SU-DHL-6 (cell line): ENCODE measurements at regions not wholly inside any gene's neighbourhood (a gene's known extent, or its start where the extent isn't known, plus 50 kb on each side); places are given as distances from the start of the nearest gene placed in this dataset.

Experiments
- H2AFZ ChIP-seq: fragments of 200-600 bp; sonication (generic); 2 replicates; pipeline ENCODE4 v1.6.1; 2014; ENCODE audit warnings: low read depth, mild to moderate bottlenecking, moderate library complexity, mixed read lengths, antibody characterized with exemption, low read length; ENCODE audit not compliant: severe bottlenecking
- H3F3A ChIP-seq: fragments of 200-600 bp; shearing (Covaris generic); 2 replicates; pipeline ENCODE4 v1.6.0; 2016; ENCODE audit warnings: antibody characterized with exemption, mild to moderate bottlenecking; ENCODE audit not compliant: insufficient read depth
- H3K27ac ChIP-seq: fragments of 200-600 bp; sonication (generic); 2 replicates; pipeline ENCODE4 v1.5.1; 2016; ENCODE audit warnings: low read depth, mild to moderate bottlenecking, low read length, moderate library complexity, mixed read lengths
- H3K27me3 ChIP-seq: fragments of 200-600 bp; sonication (generic), shearing (Covaris generic); 2 replicates; pipeline ENCODE4 v1.6.0; 2014; ENCODE audit warnings: mild to moderate bottlenecking, low read length
- H3K36me3 ChIP-seq: fragments of 200-600 bp; sonication (generic); 2 replicates; pipeline ENCODE4 v1.6.1; 2014; ENCODE audit warnings: mild to moderate bottlenecking, low read length, mixed read lengths
- H3K4me2 ChIP-seq: fragments of 300-600, 200-600 bp; shearing (Covaris generic), sonication (generic); 2 replicates; pipeline ENCODE4 v1.6.0; 2014; ENCODE audit warnings: low read length, low read depth, mild to moderate bottlenecking; ENCODE audit not compliant: poor library complexity, severe bottlenecking
- H3K4me3 ChIP-seq: fragments of 200-600 bp; sonication (generic); 2 replicates; pipeline ENCODE4 v1.5.1; 2014; ENCODE audit warnings: antibody characterized with exemption, low read length, mild to moderate bottlenecking, mixed read lengths; ENCODE audit not compliant: insufficient read depth, poor library complexity, severe bottlenecking
- H3K79me2 ChIP-seq: fragments of 200-600 bp; sonication (generic); 2 replicates; pipeline ENCODE4 v1.6.1; 2014; ENCODE audit warnings: mild to moderate bottlenecking, low read length, moderate library complexity; ENCODE audit not compliant: insufficient read depth
- H3K9ac ChIP-seq: fragments of 200-600 bp; sonication (generic); 2 replicates; pipeline ENCODE4 v1.7.0; 2014; ENCODE audit warnings: mild to moderate bottlenecking, low read length
- H3K9me2 ChIP-seq: fragments of 200-600 bp; sonication (generic); replicated peaks from 2 replicates; pipeline ENCODE4 v1.6.1; 2014; ENCODE audit warnings: low read length; ENCODE audit not compliant: insufficient read depth
- H3K9me3 ChIP-seq: fragments of 200-600 bp; sonication (generic); 2 replicates; pipeline ENCODE4 v1.6.1; 2014; ENCODE audit warnings: low read length, mixed read lengths; ENCODE audit not compliant: insufficient read depth
- H4K20me1 ChIP-seq: fragments of 200-600 bp; sonication (generic); 2 replicates; pipeline ENCODE4 v1.6.1; 2014; ENCODE audit warnings: low read depth, mild to moderate bottlenecking, antibody characterized with exemption, low read length, moderate library complexity, mixed read lengths
- EZH2phosphoT487 ChIP-seq: fragments of 200-600 bp; sonication (generic), shearing (Covaris generic); conservative IDR thresholded peaks from 2 replicates; pipeline ENCODE4 v1.6.1; 2018; ENCODE audit warnings: mild to moderate bottlenecking, antibody characterized with exemption, low read length, moderate library complexity, mixed read lengths
- TF ChIP-seq, protein P1 (sequence below): fragments of 200-600 bp; sonication (generic); IDR thresholded peaks from one replicate; pipeline ENCODE4 v1.5.1; 2017; ENCODE audit warnings: antibody characterized with exemption, mild to moderate bottlenecking, low read length, moderate library complexity; ENCODE audit not compliant: insufficient read depth, poor library complexity, severe bottlenecking

DNA sequence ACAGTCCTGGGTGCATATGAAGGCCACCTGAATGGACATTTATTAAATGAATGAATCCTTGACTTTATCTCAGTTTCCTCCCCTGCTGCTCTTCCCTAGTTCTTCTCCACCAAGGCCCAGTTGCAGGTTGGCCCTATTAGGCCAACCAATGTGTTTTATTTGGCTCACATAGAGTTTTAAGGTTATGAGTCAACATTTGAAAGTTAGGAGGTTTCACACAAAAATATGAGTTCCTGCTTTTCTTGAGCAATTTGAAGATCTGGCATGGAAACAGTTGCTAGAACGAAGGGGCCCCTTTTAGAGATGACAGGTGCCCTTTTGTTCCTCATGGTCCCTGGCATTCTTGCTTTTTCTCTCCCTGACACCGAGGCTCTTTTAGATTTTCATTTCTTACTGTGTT is 83.0 kb upstream of the PDZRN3 start:
- Histone ChIP-seq H3K36me3 (no peaks in the 10 kb centered on the region), H3F3A (no peaks in the 10 kb centered on the region), H3K9me3 (no peaks in the 10 kb centered on the region), H3K27ac (no peak overlapping the region), H3K4me2 (no peak overlapping the region), H3K4me3 (no peak overlapping the region), H4K20me1 (no peaks in the 10 kb centered on the region), H2AFZ (no peak overlapping the region), H3K9me2 (no peaks in the 10 kb centered on the region), H3K27me3 (no peaks in the 10 kb centered on the region), H3K9ac (no peak overlapping the region), H3K79me2 (no peaks in the 10 kb centered on the region)
- TF ChIP-seq EZH2phosphoT487 = no peak
- TF ChIP-seq, protein P1, sequence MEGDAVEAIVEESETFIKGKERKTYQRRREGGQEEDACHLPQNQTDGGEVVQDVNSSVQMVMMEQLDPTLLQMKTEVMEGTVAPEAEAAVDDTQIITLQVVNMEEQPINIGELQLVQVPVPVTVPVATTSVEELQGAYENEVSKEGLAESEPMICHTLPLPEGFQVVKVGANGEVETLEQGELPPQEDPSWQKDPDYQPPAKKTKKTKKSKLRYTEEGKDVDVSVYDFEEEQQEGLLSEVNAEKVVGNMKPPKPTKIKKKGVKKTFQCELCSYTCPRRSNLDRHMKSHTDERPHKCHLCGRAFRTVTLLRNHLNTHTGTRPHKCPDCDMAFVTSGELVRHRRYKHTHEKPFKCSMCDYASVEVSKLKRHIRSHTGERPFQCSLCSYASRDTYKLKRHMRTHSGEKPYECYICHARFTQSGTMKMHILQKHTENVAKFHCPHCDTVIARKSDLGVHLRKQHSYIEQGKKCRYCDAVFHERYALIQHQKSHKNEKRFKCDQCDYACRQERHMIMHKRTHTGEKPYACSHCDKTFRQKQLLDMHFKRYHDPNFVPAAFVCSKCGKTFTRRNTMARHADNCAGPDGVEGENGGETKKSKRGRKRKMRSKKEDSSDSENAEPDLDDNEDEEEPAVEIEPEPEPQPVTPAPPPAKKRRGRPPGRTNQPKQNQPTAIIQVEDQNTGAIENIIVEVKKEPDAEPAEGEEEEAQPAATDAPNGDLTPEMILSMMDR = no peak

DNA sequence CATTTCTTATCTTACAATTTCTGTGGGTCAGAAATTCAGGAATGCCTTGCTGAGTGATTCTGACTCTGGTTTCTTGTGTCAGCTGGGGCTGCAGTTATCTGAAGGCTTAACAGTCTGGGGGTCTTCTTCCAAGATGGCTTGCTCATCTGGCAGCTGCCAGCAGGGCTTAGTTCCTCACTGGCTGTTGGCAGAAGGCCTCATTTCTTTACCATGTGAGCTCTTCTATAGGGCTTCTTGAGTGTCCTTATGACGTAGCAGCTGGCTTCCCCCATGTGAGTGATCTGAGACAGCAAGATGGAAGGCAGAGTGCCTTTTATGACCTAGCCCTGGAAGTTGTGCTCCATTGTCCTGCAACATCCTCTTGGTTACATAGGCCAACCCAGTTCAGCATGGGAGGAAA is 82.0 kb upstream of the PDZRN3 start:
- Histone ChIP-seq H3K27ac (no peak overlapping the region), H3K9me2 (no peaks in the 10 kb centered on the region), H3K4me2 (no peak overlapping the region), H3K9ac (no peak overlapping the region), H3F3A (no peaks in the 10 kb centered on the region), H3K4me3 (no peak overlapping the region), H3K9me3 (no peaks in the 10 kb centered on the region), H3K79me2 (no peaks in the 10 kb centered on the region), H3K27me3 (no peaks in the 10 kb centered on the region), H3K36me3 (no peaks in the 10 kb centered on the region), H4K20me1 (no peaks in the 10 kb centered on the region), H2AFZ (no peak overlapping the region)
- TF ChIP-seq, protein P1 = no peak
- TF ChIP-seq EZH2phosphoT487 = no peak

DNA sequence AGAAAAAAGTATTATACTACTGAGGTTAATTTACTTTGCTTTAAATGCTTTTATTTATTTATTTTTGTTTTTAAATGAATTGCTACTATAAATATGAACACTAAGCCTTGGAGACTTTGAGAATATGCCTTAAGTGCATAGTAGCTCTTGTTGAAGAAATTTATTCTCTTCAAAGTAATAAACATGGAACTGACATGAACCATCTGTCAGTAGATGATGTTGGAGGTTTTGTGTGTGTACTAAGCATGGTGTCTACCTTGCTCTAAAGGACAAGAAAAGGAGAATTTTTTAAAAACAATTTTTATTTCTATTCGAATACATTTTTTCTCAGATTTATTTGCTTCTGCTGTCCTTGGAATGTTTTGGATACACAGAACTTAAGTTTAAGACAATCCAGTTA is 81.1 kb upstream of the PDZRN3 start:
- H3F3A ChIP-seq = no peaks in the 10 kb centered on the region
- H4K20me1 ChIP-seq = no peaks in the 10 kb centered on the region
- no peaks in the 10 kb centered on the region for H3K9me2 ChIP-seq
- H3K27ac ChIP-seq = no peak overlapping the region
- H3K79me2 ChIP-seq = no peaks in the 10 kb centered on the region
- no peaks in the 10 kb centered on the region for H3K36me3 ChIP-seq
- no peak overlapping the region for H3K4me3 ChIP-seq
- no peak for TF ChIP-seq EZH2phosphoT487
- TF ChIP-seq, protein P1 = no peak
- H3K9ac ChIP-seq = no peak overlapping the region
- H3K4me2 ChIP-seq = no peak overlapping the region
- no peak overlapping the region for H2AFZ ChIP-seq
- H3K9me3 ChIP-seq = no peaks in the 10 kb centered on the region
- H3K27me3 ChIP-seq = no peaks in the 10 kb centered on the region

DNA sequence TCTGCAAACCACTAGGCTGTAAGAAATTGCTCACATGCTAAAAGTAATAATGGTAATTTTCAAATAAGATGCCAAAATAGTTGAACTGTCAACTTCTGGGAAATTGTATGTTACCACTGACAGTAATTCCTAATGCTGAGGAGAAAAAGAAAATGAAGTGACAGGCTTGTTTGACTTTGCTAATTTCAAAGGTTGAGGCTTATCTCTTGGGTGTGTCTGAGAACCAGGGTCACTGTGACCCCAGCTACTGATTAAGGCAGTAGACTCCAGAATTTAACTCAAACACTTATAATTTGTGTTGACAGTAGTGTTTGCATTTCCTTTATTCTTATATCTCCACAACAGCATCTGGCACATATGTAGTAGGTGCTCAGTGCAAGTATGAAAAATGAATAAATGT is 74.6 kb upstream of the PDZRN3 start:
- no peaks in the 10 kb centered on the region for H3K36me3 ChIP-seq
- H2AFZ ChIP-seq = no peak overlapping the region
- H3K79me2 ChIP-seq = no peaks in the 10 kb centered on the region
- H3K4me3 ChIP-seq = no peak overlapping the region
- H3K9me3 ChIP-seq = no peaks in the 10 kb centered on the region
- no peaks in the 10 kb centered on the region for H3K9me2 ChIP-seq
- H3F3A ChIP-seq = no peaks in the 10 kb centered on the region
- H4K20me1 ChIP-seq = no peaks in the 10 kb centered on the region
- H3K9ac ChIP-seq = no peak overlapping the region
- no peak overlapping the region for H3K4me2 ChIP-seq
- no peaks in the 10 kb centered on the region for H3K27me3 ChIP-seq
- no peak overlapping the region for H3K27ac ChIP-seq
- TF ChIP-seq, protein P1 = no peak
